IMR-90 (cell line): ENCODE measurements at regions not wholly inside any gene's neighbourhood (a gene's known extent, or its start where the extent isn't known, plus 50 kb on each side); places are given as distances from the start of the nearest gene placed in this dataset.

ENCODE experiments used
- ATAC-seq: fragments of 200-7000 bp; cut with Tn5 transposase; 2 replicates; pipeline ENCODE4 v1.9.1; 2020; ENCODE audit warnings: low read depth, mild to moderate bottlenecking, moderate library complexity
- BruUV-seq: library from RNA; stranded (reverse); fragments of 400-500 nt; replicated peaks from 2 replicates; lab custom pipeline; 2021; lab: Mats Ljungman, UMichigan
- CTCF ChIA-PET: fragments of 300-600 bp; formaldehyde crosslinking; extraction: SDS; loops from one replicate; lab custom pipeline; 2021; ENCODE audit warnings: antibody characterized with exemption; lab: Yijun Ruan, JAX
- POLR2A ChIA-PET: fragments of 300-600 bp; sonication (Branson Sonifier 250); formaldehyde crosslinking; loops from one replicate; lab custom pipeline; 2022; ENCODE audit warnings: antibody characterized with exemption; ENCODE audit not compliant: unreplicated experiment; lab: Charles Lee
- DNase-seq: peaks from one replicate; pipeline ENCODE4 v3.0.0; 2013
- H2AFZ ChIP-seq: replicated peaks from 2 replicates; pipeline ENCODE3; 2013; ENCODE audit warnings: low read length, mild to moderate bottlenecking; ENCODE audit not compliant: poor library complexity
- H2AK5ac ChIP-seq: 2 replicates; pipeline ENCODE4 v1.6.1; 2013; ENCODE audit warnings: low read depth, low read length, inconsistent platforms
- H2AK9ac ChIP-seq: replicated peaks from 2 replicates; pipeline ENCODE3; 2013; ENCODE audit warnings: mild to moderate bottlenecking, low read depth, low read length, moderate library complexity; ENCODE audit not compliant: poor library complexity
- H2BK120ac ChIP-seq: 2 replicates; pipeline ENCODE4 v1.6.1; 2013; ENCODE audit warnings: low read depth, low read length, inconsistent platforms
- H2BK15ac ChIP-seq: 3 replicates; pipeline ENCODE4 v1.6.1; 2013; ENCODE audit warnings: low read depth, low read length, inconsistent platforms
- H2BK20ac ChIP-seq: 2 replicates; pipeline ENCODE4 v1.6.1; 2013; ENCODE audit warnings: low read depth, mild to moderate bottlenecking, inconsistent platforms, low read length, moderate library complexity
- H2BK5ac ChIP-seq: 2 replicates; pipeline ENCODE4 v1.6.1; 2013; ENCODE audit warnings: mild to moderate bottlenecking, low read depth, low read length, inconsistent platforms; ENCODE audit not compliant: poor library complexity, severe bottlenecking
- H3K14ac ChIP-seq: replicated peaks from 2 replicates; pipeline ENCODE4 v1.6.1; 2013; ENCODE audit warnings: low read depth, low read length, inconsistent platforms
- H3K18ac ChIP-seq: 2 replicates; pipeline ENCODE4 v1.6.1; 2013; ENCODE audit warnings: low read depth, low read length, control low read depth
- H3K23ac ChIP-seq: 2 replicates; pipeline ENCODE4 v1.6.1; 2013; ENCODE audit warnings: low read depth, low read length, inconsistent platforms
- H3K27ac ChIP-seq: 2 replicates; pipeline ENCODE4 v1.5.1; 2013; ENCODE audit warnings: mild to moderate bottlenecking, control low read depth, low read length; ENCODE audit not compliant: insufficient read depth
- H3K27me3 ChIP-seq: 2 replicates; pipeline ENCODE4 v1.6.1; 2013; ENCODE audit warnings: low read length; ENCODE audit not compliant: control insufficient read depth, insufficient read depth
- H3K36me3 ChIP-seq: 2 replicates; pipeline ENCODE4 v1.6.1; 2013; ENCODE audit warnings: low read length, mixed read lengths; ENCODE audit not compliant: control insufficient read depth, insufficient read depth
- H3K4ac ChIP-seq: 2 replicates; pipeline ENCODE4 v1.6.1; 2013; ENCODE audit warnings: low read depth, low read length, inconsistent platforms
- H3K4me1 ChIP-seq: 2 replicates; pipeline ENCODE4 v1.6.1; 2013; ENCODE audit warnings: low read length, mixed read lengths; ENCODE audit not compliant: control insufficient read depth, insufficient read depth
- H3K4me2 ChIP-seq: 2 replicates; pipeline ENCODE4 v1.6.1; 2013; ENCODE audit warnings: low read depth, mild to moderate bottlenecking, control low read depth, low read length, moderate library complexity
- H3K4me3 ChIP-seq: 2 replicates; pipeline ENCODE4 v1.5.1; 2013; ENCODE audit warnings: low read depth, mild to moderate bottlenecking, control low read depth, low read length, moderate library complexity; ENCODE audit not compliant: insufficient read depth
- H3K56ac ChIP-seq: 2 replicates; pipeline ENCODE4 v1.6.1; 2013; ENCODE audit warnings: low read length, inconsistent platforms; ENCODE audit not compliant: insufficient read depth; ENCODE audit errors: extremely low read depth
- H3K79me1 ChIP-seq, 2 experiments: 2 replicates each; pipeline ENCODE4 v1.6.1; 2013; ENCODE audit warnings: low read length in 2 of 2, inconsistent platforms in 1 of 2, low read depth in 1 of 2
- H3K9ac ChIP-seq: 2 replicates; pipeline ENCODE4 v1.6.1; 2013; ENCODE audit warnings: low read depth, low read length, control low read depth
- H3K9me1 ChIP-seq: 2 replicates; pipeline ENCODE4 v1.6.1; 2013; ENCODE audit warnings: low read length, inconsistent platforms; ENCODE audit not compliant: insufficient read depth
- H3K9me3 ChIP-seq: 2 replicates; pipeline ENCODE4 v1.6.1; 2013; ENCODE audit warnings: low read length; ENCODE audit not compliant: control insufficient read depth, insufficient read depth
- H4K20me1 ChIP-seq: 2 replicates; pipeline ENCODE4 v1.6.1; 2013; ENCODE audit warnings: low read length, inconsistent platforms; ENCODE audit not compliant: insufficient read depth
- H4K5ac ChIP-seq: 2 replicates; pipeline ENCODE4 v1.6.1; 2013; ENCODE audit warnings: mild to moderate bottlenecking, low read depth, low read length, control low read depth
- H4K8ac ChIP-seq, 2 experiments: 2 replicates each; pipeline ENCODE4 v1.6.1; 2013; ENCODE audit warnings: low read depth in 2 of 2, low read length in 2 of 2, control low read depth in 1 of 2, inconsistent platforms in 1 of 2
- H4K91ac ChIP-seq: 2 replicates; pipeline ENCODE4 v1.6.1; 2013; ENCODE audit warnings: low read depth, low read length, inconsistent platforms; ENCODE audit not compliant: insufficient read depth
- CHD1 ChIP-seq: IDR thresholded peaks from 2 replicates; pipeline ENCODE4 v1.6.1; 2012; ENCODE audit warnings: low read depth, low read length, improper control_type of control experiment
- FOS ChIP-seq: fragments of 150-350 bp; IDR thresholded peaks from 2 replicates; pipeline ENCODE4 v1.6.1; 2016; ENCODE audit warnings: low read depth, low read length
- MAFK ChIP-seq: IDR thresholded peaks from 2 replicates; pipeline ENCODE4 v1.6.1; 2012; ENCODE audit warnings: low read depth, low read length, improper control_type of control experiment
- MXI1 ChIP-seq: IDR thresholded peaks from 2 replicates; pipeline ENCODE4 v1.6.1; 2012; ENCODE audit warnings: low read depth, mild to moderate bottlenecking, low read length, moderate library complexity, borderline replicate concordance
- POLR2A ChIP-seq: IDR thresholded peaks from 2 replicates; pipeline ENCODE4 v1.6.1; 2012; ENCODE audit warnings: mild to moderate bottlenecking, low read depth, low read length
- RCOR1 ChIP-seq: IDR thresholded peaks from 2 replicates; pipeline ENCODE4 v1.6.1; 2012; ENCODE audit warnings: mild to moderate bottlenecking, low read length, improper control_type of control experiment; ENCODE audit not compliant: insufficient replicate concordance
- RFX5 ChIP-seq: IDR thresholded peaks from 2 replicates; pipeline ENCODE4 v1.8.0; 2012; ENCODE audit warnings: low read depth, mild to moderate bottlenecking, low read length, moderate library complexity
- SMC3 ChIP-seq: fragments of 150-350 bp; IDR thresholded peaks from 2 replicates; pipeline ENCODE4 v1.6.1; 2016; ENCODE audit warnings: low read depth, mild to moderate bottlenecking, antibody characterized with exemption, low read length, moderate library complexity
- WGBS, 2 experiments: methylation state at CpG; one replicate each; pipeline versions ENCODE4 v1.1.5 to v1.1.7; 2013; ENCODE audit warnings: missing lambda C conversion rate in 2 of 2; ENCODE audit not compliant: insufficient read length in 1 of 2; ENCODE audit errors: extremely low coverage in 2 of 2; 5-methylcytosine and 5-hydroxymethylcytosine counted together
- dilution Hi-C: fragments of 300-500 bp; cut with HindIII; formaldehyde crosslinking; loops from one replicate; pipeline ENCODE4 v1.14.3; 2018; ENCODE audit warnings: low sequenced_read_pairs; ENCODE audit not compliant: unreplicated experiment
- in situ Hi-C: fragments of 300-500 bp; cut with MboI; formaldehyde crosslinking; loops from 3 replicates; pipeline ENCODE4 v1.14.3; 2019; ENCODE audit warnings: low sequenced_read_pairs, inconsistent platforms, mixed read lengths
- intact Hi-C: fragments of 100-400 bp; cut with micrococcal nuclease; formaldehyde crosslinking; loops from 2 replicates; pipeline ENCODE4 v1.10.0; 2022
- TF ChIP-seq, protein P1 (sequence below): fragments of 150-350 bp; IDR thresholded peaks from 2 replicates; pipeline ENCODE4 v1.6.1; 2016; ENCODE audit warnings: low read depth, mild to moderate bottlenecking, low read length, moderate library complexity, borderline replicate concordance
- TF ChIP-seq, protein P2 (sequence below): conservative IDR thresholded peaks from 2 replicates; pipeline ENCODE4 v1.5.1; 2012; ENCODE audit warnings: mild to moderate bottlenecking, low read depth, low read length, improper control_type of control experiment
- TF ChIP-seq, protein P3 (sequence below): fragments of 150-350 bp; IDR thresholded peaks from 2 replicates; pipeline ENCODE4 v1.6.1; 2017; ENCODE audit warnings: mild to moderate bottlenecking, antibody characterized with exemption, low read length, low read depth

DNA sequence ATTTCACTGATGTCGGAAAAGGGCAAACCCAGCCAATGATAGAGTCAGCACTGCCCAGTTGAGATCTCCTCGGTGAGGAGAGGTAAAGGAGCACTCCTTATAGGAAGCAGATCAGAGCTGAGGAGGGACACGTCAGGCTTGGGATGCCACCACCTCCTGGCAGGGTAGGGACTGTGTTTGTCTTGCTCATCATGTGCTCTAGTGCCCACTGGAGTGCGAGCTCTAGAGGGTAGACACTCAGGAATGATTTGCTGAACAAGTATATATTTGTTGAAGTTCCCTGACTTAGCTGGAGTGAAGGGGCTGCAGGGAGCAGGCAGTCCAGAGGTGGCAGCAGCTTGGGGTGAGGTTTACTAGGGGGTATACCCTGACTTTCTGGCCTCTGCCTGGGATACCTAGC lies 146.5 kb downstream of the NOC3L start:
- H2AK5ac ChIP-seq, result no peak overlapping the region; the same call in 1 of the 2 replicates
- no peaks in the 10 kb centered on the region for H3K79me1 ChIP-seq
- H4K8ac ChIP-seq, result no peak overlapping the region
- peaks cover 4% of the 10 kb centered on the region; the same call in 1 of the 2 replicates for H3K4me1 ChIP-seq
- no peaks in the 10 kb centered on the region for H3K9me3 ChIP-seq
- no peak overlapping the region for H3K4ac ChIP-seq
- H3K14ac ChIP-seq, result no peak overlapping the region
- no peak overlapping the region for H3K27ac ChIP-seq
- in situ Hi-C loops (no loop called here), dilution Hi-C loops (no loop called here), intact Hi-C loops (no loop called here)
- CTCF ChIA-PET, result interaction anchor here (0.7 to 1.3 kb wide), 3 partner anchors 9 to 105 kb away, joined by 3 read pairs; no protein-coding TSS in a partner anchor
- H2BK120ac ChIP-seq, result no peak overlapping the region
- no TSS peak for BruUV-seq
- H2BK20ac ChIP-seq, result no peak overlapping the region
- no peak overlapping the region for H3K56ac ChIP-seq
- H3K4me3 ChIP-seq, result no peak overlapping the region
- POLR2A ChIA-PET, result no interaction called here
- H3K23ac ChIP-seq, result no peak overlapping the region
- no peak for DNase-seq
- no peak overlapping the region for H4K91ac ChIP-seq
- H3K4me2 ChIP-seq, result no peak overlapping the region
- no peaks in the 10 kb centered on the region for H3K36me3 ChIP-seq
- TF ChIP-seq, protein P1, sequence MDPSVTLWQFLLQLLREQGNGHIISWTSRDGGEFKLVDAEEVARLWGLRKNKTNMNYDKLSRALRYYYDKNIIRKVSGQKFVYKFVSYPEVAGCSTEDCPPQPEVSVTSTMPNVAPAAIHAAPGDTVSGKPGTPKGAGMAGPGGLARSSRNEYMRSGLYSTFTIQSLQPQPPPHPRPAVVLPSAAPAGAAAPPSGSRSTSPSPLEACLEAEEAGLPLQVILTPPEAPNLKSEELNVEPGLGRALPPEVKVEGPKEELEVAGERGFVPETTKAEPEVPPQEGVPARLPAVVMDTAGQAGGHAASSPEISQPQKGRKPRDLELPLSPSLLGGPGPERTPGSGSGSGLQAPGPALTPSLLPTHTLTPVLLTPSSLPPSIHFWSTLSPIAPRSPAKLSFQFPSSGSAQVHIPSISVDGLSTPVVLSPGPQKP, result no peak
- TF ChIP-seq RCOR1, result no peak
- TF ChIP-seq, protein P2, sequence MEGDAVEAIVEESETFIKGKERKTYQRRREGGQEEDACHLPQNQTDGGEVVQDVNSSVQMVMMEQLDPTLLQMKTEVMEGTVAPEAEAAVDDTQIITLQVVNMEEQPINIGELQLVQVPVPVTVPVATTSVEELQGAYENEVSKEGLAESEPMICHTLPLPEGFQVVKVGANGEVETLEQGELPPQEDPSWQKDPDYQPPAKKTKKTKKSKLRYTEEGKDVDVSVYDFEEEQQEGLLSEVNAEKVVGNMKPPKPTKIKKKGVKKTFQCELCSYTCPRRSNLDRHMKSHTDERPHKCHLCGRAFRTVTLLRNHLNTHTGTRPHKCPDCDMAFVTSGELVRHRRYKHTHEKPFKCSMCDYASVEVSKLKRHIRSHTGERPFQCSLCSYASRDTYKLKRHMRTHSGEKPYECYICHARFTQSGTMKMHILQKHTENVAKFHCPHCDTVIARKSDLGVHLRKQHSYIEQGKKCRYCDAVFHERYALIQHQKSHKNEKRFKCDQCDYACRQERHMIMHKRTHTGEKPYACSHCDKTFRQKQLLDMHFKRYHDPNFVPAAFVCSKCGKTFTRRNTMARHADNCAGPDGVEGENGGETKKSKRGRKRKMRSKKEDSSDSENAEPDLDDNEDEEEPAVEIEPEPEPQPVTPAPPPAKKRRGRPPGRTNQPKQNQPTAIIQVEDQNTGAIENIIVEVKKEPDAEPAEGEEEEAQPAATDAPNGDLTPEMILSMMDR, result no peak
- no peak for TF ChIP-seq MXI1
- no peak for TF ChIP-seq RFX5
- TF ChIP-seq CHD1, result no peak
- TF ChIP-seq SMC3, result no peak
- TF ChIP-seq FOS, result no peak
- TF ChIP-seq, protein P3, sequence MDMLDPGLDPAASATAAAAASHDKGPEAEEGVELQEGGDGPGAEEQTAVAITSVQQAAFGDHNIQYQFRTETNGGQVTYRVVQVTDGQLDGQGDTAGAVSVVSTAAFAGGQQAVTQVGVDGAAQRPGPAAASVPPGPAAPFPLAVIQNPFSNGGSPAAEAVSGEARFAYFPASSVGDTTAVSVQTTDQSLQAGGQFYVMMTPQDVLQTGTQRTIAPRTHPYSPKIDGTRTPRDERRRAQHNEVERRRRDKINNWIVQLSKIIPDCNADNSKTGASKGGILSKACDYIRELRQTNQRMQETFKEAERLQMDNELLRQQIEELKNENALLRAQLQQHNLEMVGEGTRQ, result no peak
- no peak for TF ChIP-seq POLR2A
- TF ChIP-seq MAFK, result no peak
- no peak overlapping the region for H4K5ac ChIP-seq
- H2AK9ac ChIP-seq, result no peak overlapping the region
- no peak overlapping the region for H2BK15ac ChIP-seq
- no peak overlapping the region for H2BK5ac ChIP-seq
- no peak overlapping the region for H2AFZ ChIP-seq
- WGBS, 2 experiments, result 92% methylated on average over 2 of the region's 4 CpGs; no CpG with 5 or more reads in 1 of the 2 experiments
- no peaks in the 10 kb centered on the region for H4K20me1 ChIP-seq
- no peaks in the 10 kb centered on the region for H3K27me3 ChIP-seq
- peaks cover 4% of the 10 kb centered on the region; the same call in 1 of the 2 replicates for H3K9me1 ChIP-seq
- no peak overlapping the region for H3K18ac ChIP-seq
- ATAC-seq, result no peak
- no peak overlapping the region for H3K9ac ChIP-seq
